ENCODE measurements at regions not wholly inside any gene's neighbourhood (a gene's known extent, or its start where the extent isn't known, plus 50 kb on each side); places are given as distances from the start of the nearest gene placed in this dataset.

GRCh38 chr7:131087756-131088658 lies 239.7 kb upstream of the MKLN1 start:
- Histone ChIP-seq H3K9me3 (ENCODE audit: control insufficient read depth, insufficient read depth, low read length) (no peaks in the 10 kb centered on the region), H3K4me1 (ENCODE audit: control insufficient read depth, insufficient read depth, low read length) (no peaks in the 10 kb centered on the region)

GRCh38 chr7:131090188-131090587 lies 237.5 kb upstream of the MKLN1 start:
- Histone ChIP-seq H3K9me3 (ENCODE audit: control insufficient read depth, insufficient read depth, low read length) (no peaks in the 10 kb centered on the region), H3K27ac (ENCODE audit: low read depth, low read length) (no peak overlapping the region), H3K4me1 (ENCODE audit: control insufficient read depth, insufficient read depth, low read length) (no peaks in the 10 kb centered on the region), H3K4me3 (ENCODE audit: low read depth, low read length) (no peak overlapping the region), H3K36me3 (ENCODE audit: control insufficient read depth, insufficient read depth, low read length) (no peaks in the 10 kb centered on the region), H3K27me3 (ENCODE audit: control insufficient read depth, insufficient read depth, low read length) (no peaks in the 10 kb centered on the region)
- no peak for DNase-seq (ENCODE audit: low read depth in 4 of 6, low spot score in 6 of 6)
- WGBS (ENCODE audit: insufficient coverage) = no CpG with 5 or more reads among the region's 2 CpGs

More at GRCh38 chr7:131087756-131088658, 239.7 kb upstream of the MKLN1 start:
- 56% methylated on average over 5 of the region's 8 CpGs for WGBS (ENCODE audit: insufficient coverage)
- H3K4me3 ChIP-seq (ENCODE audit: low read depth, low read length) = no peak overlapping the region
- no peaks in the 10 kb centered on the region for H3K36me3 ChIP-seq (ENCODE audit: control insufficient read depth, insufficient read depth, low read length)
- H3K27me3 ChIP-seq (ENCODE audit: control insufficient read depth, insufficient read depth, low read length) = no peaks in the 10 kb centered on the region
- no peak for DNase-seq (ENCODE audit: low read depth in 4 of 6, low spot score in 6 of 6)
- H3K27ac ChIP-seq (ENCODE audit: low read depth, low read length) = no peak overlapping the region

GRCh38 chr7:131090886-131091692 lies 236.6 kb upstream of the MKLN1 start:
- Histone ChIP-seq H3K4me1 (ENCODE audit: control insufficient read depth, insufficient read depth, low read length) (no peaks in the 10 kb centered on the region), H3K36me3 (ENCODE audit: control insufficient read depth, insufficient read depth, low read length) (no peaks in the 10 kb centered on the region), H3K4me3 (ENCODE audit: low read depth, low read length) (no peak overlapping the region), H3K27ac (ENCODE audit: low read depth, low read length) (no peak overlapping the region), H3K9me3 (ENCODE audit: control insufficient read depth, insufficient read depth, low read length) (no peaks in the 10 kb centered on the region), H3K27me3 (ENCODE audit: control insufficient read depth, insufficient read depth, low read length) (no peaks in the 10 kb centered on the region)
- no peak for DNase-seq (ENCODE audit: low read depth in 4 of 6, low spot score in 6 of 6)
- 47% methylated on average over 5 of the region's 7 CpGs for WGBS (ENCODE audit: insufficient coverage)

- Histone ChIP-seq H3K36me3 (ENCODE audit: control insufficient read depth, insufficient read depth, low read length) (no peaks in the 10 kb centered on the region), H3K27ac (ENCODE audit: low read depth, low read length) (no peak overlapping the region), H3K9me3 (ENCODE audit: control insufficient read depth, insufficient read depth, low read length) (no peaks in the 10 kb centered on the region), H3K27me3 (ENCODE audit: control insufficient read depth, insufficient read depth, low read length) (no peaks in the 10 kb centered on the region), H3K4me3 (ENCODE audit: low read depth, low read length) (no peak overlapping the region), H3K4me1 (ENCODE audit: control insufficient read depth, insufficient read depth, low read length) (no peaks in the 10 kb centered on the region)
- 93% methylated on average over 10 of the region's 11 CpGs for WGBS (ENCODE audit: insufficient coverage)
- DNase-seq (ENCODE audit: low read depth in 4 of 6, low spot score in 6 of 6) = no peak
These were observed 233.0 kb upstream of the MKLN1 start for GRCh38 chr7:131094685-131095084.

- no peaks in the 10 kb centered on the region for H3K4me1 ChIP-seq (ENCODE audit: control insufficient read depth, insufficient read depth, low read length)
- H3K9me3 ChIP-seq (ENCODE audit: control insufficient read depth, insufficient read depth, low read length) = no peaks in the 10 kb centered on the region
- H3K27ac ChIP-seq (ENCODE audit: low read depth, low read length) = no peak overlapping the region
- H3K4me3 ChIP-seq (ENCODE audit: low read depth, low read length) = no peak overlapping the region
- DNase-seq (ENCODE audit: low read depth in 4 of 6, low spot score in 6 of 6) = no peak
- H3K36me3 ChIP-seq (ENCODE audit: control insufficient read depth, insufficient read depth, low read length) = no peaks in the 10 kb centered on the region
- 91% methylated on average over 5 of the region's 7 CpGs for WGBS (ENCODE audit: insufficient coverage)
- H3K27me3 ChIP-seq (ENCODE audit: control insufficient read depth, insufficient read depth, low read length) = no peaks in the 10 kb centered on the region
These were observed 232.3 kb upstream of the MKLN1 start for GRCh38 chr7:131095346-131095745.

- Histone ChIP-seq H3K4me3 (ENCODE audit: low read depth, low read length) (no peak overlapping the region), H3K27ac (ENCODE audit: low read depth, low read length) (no peak overlapping the region), H3K27me3 (ENCODE audit: control insufficient read depth, insufficient read depth, low read length) (no peaks in the 10 kb centered on the region), H3K4me1 (ENCODE audit: control insufficient read depth, insufficient read depth, low read length) (no peaks in the 10 kb centered on the region), H3K36me3 (ENCODE audit: control insufficient read depth, insufficient read depth, low read length) (no peaks in the 10 kb centered on the region), H3K9me3 (ENCODE audit: control insufficient read depth, insufficient read depth, low read length) (no peaks in the 10 kb centered on the region)
- DNase-seq (ENCODE audit: low read depth in 4 of 6, low spot score in 6 of 6) = no peak
- 86% methylated on average over 5 of the region's 7 CpGs for WGBS (ENCODE audit: insufficient coverage)
These were observed 231.3 kb upstream of the MKLN1 start for GRCh38 chr7:131096267-131096927.

- 85% methylated on average over 2 of the region's 13 CpGs for WGBS (ENCODE audit: insufficient coverage)
- DNase-seq (ENCODE audit: low read depth in 4 of 6, low spot score in 6 of 6) = no peak
- Histone ChIP-seq H3K36me3 (ENCODE audit: control insufficient read depth, insufficient read depth, low read length) (no peaks in the 10 kb centered on the region), H3K9me3 (ENCODE audit: control insufficient read depth, insufficient read depth, low read length) (no peaks in the 10 kb centered on the region), H3K4me1 (ENCODE audit: control insufficient read depth, insufficient read depth, low read length) (no peaks in the 10 kb centered on the region), H3K27ac (ENCODE audit: low read depth, low read length) (no peak overlapping the region), H3K27me3 (ENCODE audit: control insufficient read depth, insufficient read depth, low read length) (no peaks in the 10 kb centered on the region), H3K4me3 (ENCODE audit: low read depth, low read length) (no peak overlapping the region)
These were observed 229.9 kb upstream of the MKLN1 start for GRCh38 chr7:131097662-131098376.

- WGBS (ENCODE audit: insufficient coverage) = 76% methylated on average over 3 of the region's 3 CpGs
- H3K27ac ChIP-seq (ENCODE audit: low read depth, low read length) = no peak overlapping the region
- no peak for DNase-seq (ENCODE audit: low read depth in 4 of 6, low spot score in 6 of 6)
These were observed 229.1 kb upstream of the MKLN1 start for GRCh38 chr7:131098527-131098926.

More at GRCh38 chr7:131098527-131098926, 229.1 kb upstream of the MKLN1 start:
- Histone ChIP-seq H3K9me3 (ENCODE audit: control insufficient read depth, insufficient read depth, low read length) (no peaks in the 10 kb centered on the region), H3K36me3 (ENCODE audit: control insufficient read depth, insufficient read depth, low read length) (no peaks in the 10 kb centered on the region), H3K4me3 (ENCODE audit: low read depth, low read length) (no peak overlapping the region), H3K27me3 (ENCODE audit: control insufficient read depth, insufficient read depth, low read length) (no peaks in the 10 kb centered on the region), H3K4me1 (ENCODE audit: control insufficient read depth, insufficient read depth, low read length) (no peaks in the 10 kb centered on the region)

All from spinal cord (tissue), 9 donors.